ENCODE measurements at regions not wholly inside any gene's neighbourhood (a gene's known extent, or its start where the extent isn't known, plus 50 kb on each side); places are given as distances from the start of the nearest gene placed in this dataset.
"Not testable (repeated sequence)": the region's sequence is repeated elsewhere in the genome, so short reads cannot be mapped to it uniquely, and the experiment has no call there.

DNA sequence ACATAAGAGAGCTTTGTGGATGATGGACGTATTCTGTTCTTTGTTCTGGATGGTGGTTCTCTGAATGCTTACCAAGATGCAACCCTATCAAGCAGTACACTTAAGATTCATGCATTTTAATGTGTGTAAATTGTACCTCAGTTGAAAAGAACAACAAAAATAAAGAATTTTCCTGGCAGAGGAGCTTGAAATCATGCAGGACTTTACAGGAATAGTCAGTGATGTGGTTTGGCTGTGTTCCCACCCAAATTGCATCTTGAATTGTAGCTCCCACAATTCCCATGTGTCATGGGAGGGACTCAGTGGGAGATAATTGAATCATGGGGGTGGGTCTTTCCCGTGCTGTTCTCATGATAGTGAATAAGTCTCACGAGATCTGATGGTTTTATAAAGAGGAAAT is 430.6 kb upstream of the ASIC2 start:
- H4K5ac ChIP-seq (ENCODE audit: low read depth, low read length); H3K4me3 ChIP-seq (ENCODE audit: insufficient read depth, low read depth, low read length); H3K14ac ChIP-seq (replicated peaks; ENCODE audit: low read depth, low read length); H3K36me3 ChIP-seq (ENCODE audit: control insufficient read depth, insufficient read depth, low read length); H3K27me3 ChIP-seq (ENCODE audit: control insufficient read depth, insufficient read depth, low read length); intact Hi-C loops (cut with micrococcal nuclease); H2AK9ac ChIP-seq (replicated peaks; ENCODE audit: low read depth, low read length, poor library complexity); DNase-seq; H4K20me1 ChIP-seq (ENCODE audit: insufficient read depth, low read length); H3K9me3 ChIP-seq (ENCODE audit: control insufficient read depth, insufficient read depth, low read length); H2BK15ac ChIP-seq (ENCODE audit: low read depth, low read length); H4K8ac ChIP-seq (ENCODE audit: low read depth in 2 of 2, low read length in 2 of 2); H3K4me2 ChIP-seq (ENCODE audit: low read depth, low read length); H4K91ac ChIP-seq (ENCODE audit: insufficient read depth, low read depth, low read length); H3K9ac ChIP-seq (ENCODE audit: low read depth, low read length); H3K79me1 ChIP-seq (ENCODE audit: low read depth in 1 of 2, low read length in 2 of 2); H2BK5ac ChIP-seq (ENCODE audit: low read depth, low read length, poor library complexity, severe bottlenecking); H2BK120ac ChIP-seq (ENCODE audit: low read depth, low read length); H3K27ac ChIP-seq (ENCODE audit: insufficient read depth, low read length); H3K23ac ChIP-seq (ENCODE audit: low read depth, low read length); BruUV-seq (replicated peaks); dilution Hi-C loops (cut with HindIII; ENCODE audit: low sequenced_read_pairs, unreplicated experiment); POLR2A ChIA-PET (ENCODE audit: unreplicated experiment); H3K9me1 ChIP-seq (ENCODE audit: insufficient read depth, low read length); H2AK5ac ChIP-seq (ENCODE audit: low read depth, low read length); ATAC-seq (ENCODE audit: low read depth); H3K18ac ChIP-seq (ENCODE audit: low read depth, low read length); in situ Hi-C loops (cut with MboI; ENCODE audit: low sequenced_read_pairs); H3K56ac ChIP-seq (ENCODE audit: extremely low read depth, insufficient read depth, low read length); H3K4ac ChIP-seq (ENCODE audit: low read depth, low read length); H2AFZ ChIP-seq (replicated peaks; ENCODE audit: low read length, poor library complexity); H2BK20ac ChIP-seq (ENCODE audit: low read depth, low read length); H3K4me1 ChIP-seq (ENCODE audit: control insufficient read depth, insufficient read depth, low read length): not testable (repeated sequence)
- WGBS, 2 experiments (ENCODE audit: extremely low coverage in 2 of 2, insufficient read length in 1 of 2): no CpG with 5 or more reads among the region's 3 CpGs
- CTCF ChIA-PET: interaction anchor here (1.2 kb wide), 1 partner anchor 27 kb away, joined by 4 read pairs; no protein-coding TSS in a partner anchor

All from IMR-90 (cell line).